Hepatocyte (in vitro differentiated cells): ENCODE measurements at regions not wholly inside any gene's neighbourhood (a gene's known extent, or its start where the extent isn't known, plus 50 kb on each side); places are given as distances from the start of the nearest gene placed in this dataset.

Source experiments
- CTCF ChIP-seq: fragments of 200-600 bp; sonication (generic); IDR thresholded peaks from 2 replicates; pipeline ENCODE4 v1.5.1; 2016; ENCODE audit warnings: antibody characterized with exemption, mild to moderate bottlenecking; ENCODE audit not compliant: poor library complexity
- EZH2 ChIP-seq: fragments of 200-600 bp; sonication (generic); IDR thresholded peaks from 2 replicates; pipeline ENCODE4 v1.6.1; 2016; ENCODE audit warnings: antibody characterized with exemption, mild to moderate bottlenecking, borderline replicate concordance
- EZH2phosphoT487 ChIP-seq: fragments of 200-600 bp; sonication (generic); IDR thresholded peaks from one replicate; pipeline ENCODE4 v1.6.1; 2018; ENCODE audit warnings: antibody characterized with exemption, mild to moderate bottlenecking, low read depth, moderate library complexity; ENCODE audit not compliant: unreplicated experiment, severe bottlenecking

GRCh38 chr18:43692099-43692690 is 414.9 kb upstream of the SYT4 start:
- TF ChIP-seq CTCF (no peak), EZH2phosphoT487 (no peak), EZH2 (no peak)
